GM19467 (cell line): ENCODE measurements at regions not wholly inside any gene's neighbourhood (a gene's known extent, or its start where the extent isn't known, plus 50 kb on each side); places are given as distances from the start of the nearest gene placed in this dataset.
"Not testable (repeated sequence)": the region's sequence is repeated elsewhere in the genome, so short reads cannot be mapped to it uniquely, and the experiment has no call there.

Experiments
- ATAC-seq: cut with Tn5 transposase; IDR thresholded peaks from one replicate; pipeline ENCODE4 v1.9.1; 2021; ENCODE audit warnings: mild to moderate bottlenecking, moderate library complexity; ENCODE audit not compliant: unreplicated experiment

- ATAC-seq = no peak
Measured at GRCh38 chrX:76996641-76997040, 450.5 kb upstream of the FGF16 start.

GRCh38 chrX:77003530-77003929 is 443.7 kb upstream of the FGF16 start:
- ATAC-seq = no peak

- ATAC-seq = no peak
Measured at GRCh38 chrX:77003956-77004355, 443.2 kb upstream of the FGF16 start.

- no peak for ATAC-seq
Measured at GRCh38 chrX:77009691-77010090, 437.5 kb upstream of the FGF16 start.

- ATAC-seq = no peak
Measured at GRCh38 chrX:77014377-77015372, 432.5 kb upstream of the FGF16 start.

- ATAC-seq = no peak
Measured at GRCh38 chrX:77017093-77017492, 430.1 kb upstream of the FGF16 start.

- not testable (repeated sequence) for ATAC-seq
Measured at GRCh38 chrX:77046180-77046810, 400.9 kb upstream of the FGF16 start.

GRCh38 chrX:77060572-77060971 is 386.6 kb upstream of the FGF16 start:
- no peak for ATAC-seq

- ATAC-seq = no peak
Measured at GRCh38 chrX:77061022-77061421, 386.2 kb upstream of the FGF16 start.

GRCh38 chrX:77061545-77061944 is 385.6 kb upstream of the FGF16 start:
- no peak for ATAC-seq

- ATAC-seq = no peak
Measured at GRCh38 chrX:77065896-77066295, 381.3 kb upstream of the FGF16 start.

GRCh38 chrX:77070202-77070918 is 376.8 kb upstream of the FGF16 start:
- ATAC-seq = no peak

- ATAC-seq = no peak
Measured at GRCh38 chrX:77076896-77077295, 370.3 kb upstream of the FGF16 start.

- not testable (repeated sequence) for ATAC-seq
Measured at GRCh38 chrX:77081237-77081636, 366.0 kb upstream of the FGF16 start.

GRCh38 chrX:77085372-77085771 is 361.8 kb upstream of the FGF16 start:
- ATAC-seq = no peak

- ATAC-seq = no peak
Measured at GRCh38 chrX:77087529-77088169, 359.5 kb upstream of the FGF16 start.

GRCh38 chrX:77088233-77088632 is 359.0 kb upstream of the FGF16 start:
- ATAC-seq = no peak

- ATAC-seq = no peak
Measured at GRCh38 chrX:77114501-77114900, 332.7 kb upstream of the FGF16 start.

GRCh38 chrX:77118686-77119085 is 328.5 kb upstream of the FGF16 start:
- no peak for ATAC-seq

GRCh38 chrX:77119706-77120105 is 327.5 kb upstream of the FGF16 start:
- no peak for ATAC-seq

GRCh38 chrX:77123917-77124316 is 323.3 kb upstream of the FGF16 start:
- not testable (repeated sequence) for ATAC-seq
